ENCODE measurements at regions not wholly inside any gene's neighbourhood (a gene's known extent, or its start where the extent isn't known, plus 50 kb on each side); places are given as distances from the start of the nearest gene placed in this dataset.

DNA sequence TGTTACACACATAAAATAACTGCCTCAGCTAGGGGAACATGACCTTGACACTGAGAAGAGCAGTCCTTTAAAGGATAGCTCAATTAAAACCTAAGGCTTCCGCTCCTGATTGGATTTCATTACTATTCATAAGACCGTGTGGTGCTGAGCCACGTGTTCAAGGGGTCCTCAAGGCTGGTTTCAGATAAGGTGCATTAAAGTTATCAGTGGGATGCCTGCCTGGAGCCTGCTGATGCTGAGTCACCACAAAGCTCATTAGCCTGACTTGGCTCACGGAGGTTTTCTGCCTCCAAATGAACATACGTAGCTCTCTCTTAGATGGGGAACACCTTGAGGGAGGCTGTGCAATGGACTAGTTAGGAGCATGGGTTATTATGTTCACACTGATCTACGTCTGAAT is 518.9 kb downstream of the TDRD15 start:
- H4K20me1 ChIP-seq (ENCODE audit: control insufficient read depth, insufficient read depth, low read depth, low read length) = no peaks in the 10 kb centered on the region
- no peaks in the 10 kb centered on the region for H3K79me2 ChIP-seq (ENCODE audit: control insufficient read depth, low read length)
- H3K36me3 ChIP-seq (ENCODE audit: control insufficient read depth, low read length) = no peaks in the 10 kb centered on the region
- no peak for TF ChIP-seq EZH2phosphoT487 (IDR thresholded peaks at IDR 0.05; ENCODE audit: borderline replicate concordance, low read length)
- TF ChIP-seq, protein P1, sequence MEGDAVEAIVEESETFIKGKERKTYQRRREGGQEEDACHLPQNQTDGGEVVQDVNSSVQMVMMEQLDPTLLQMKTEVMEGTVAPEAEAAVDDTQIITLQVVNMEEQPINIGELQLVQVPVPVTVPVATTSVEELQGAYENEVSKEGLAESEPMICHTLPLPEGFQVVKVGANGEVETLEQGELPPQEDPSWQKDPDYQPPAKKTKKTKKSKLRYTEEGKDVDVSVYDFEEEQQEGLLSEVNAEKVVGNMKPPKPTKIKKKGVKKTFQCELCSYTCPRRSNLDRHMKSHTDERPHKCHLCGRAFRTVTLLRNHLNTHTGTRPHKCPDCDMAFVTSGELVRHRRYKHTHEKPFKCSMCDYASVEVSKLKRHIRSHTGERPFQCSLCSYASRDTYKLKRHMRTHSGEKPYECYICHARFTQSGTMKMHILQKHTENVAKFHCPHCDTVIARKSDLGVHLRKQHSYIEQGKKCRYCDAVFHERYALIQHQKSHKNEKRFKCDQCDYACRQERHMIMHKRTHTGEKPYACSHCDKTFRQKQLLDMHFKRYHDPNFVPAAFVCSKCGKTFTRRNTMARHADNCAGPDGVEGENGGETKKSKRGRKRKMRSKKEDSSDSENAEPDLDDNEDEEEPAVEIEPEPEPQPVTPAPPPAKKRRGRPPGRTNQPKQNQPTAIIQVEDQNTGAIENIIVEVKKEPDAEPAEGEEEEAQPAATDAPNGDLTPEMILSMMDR (IDR thresholded peaks at IDR 0.05; ENCODE audit: low read depth, low read length, poor library complexity, severe bottlenecking) = no peak
- no peak overlapping the region for H3K27ac ChIP-seq (ENCODE audit: low read depth, low read length)
- no peaks in the 10 kb centered on the region for H3K9me2 ChIP-seq (replicated peaks; ENCODE audit: control insufficient read depth, low read length)
- no peak overlapping the region for H3K4me2 ChIP-seq (ENCODE audit: low read length)
- H3K27me3 ChIP-seq (ENCODE audit: control insufficient read depth, low read length) = no peaks in the 10 kb centered on the region
- no peak overlapping the region for H3K4me3 ChIP-seq (ENCODE audit: low read length)
- H3K4me1 ChIP-seq (ENCODE audit: control insufficient read depth, low read length) = no peaks in the 10 kb centered on the region
- no peaks in the 10 kb centered on the region for H3F3A ChIP-seq (ENCODE audit: control insufficient read depth, insufficient read depth)
- H3K9me3 ChIP-seq (ENCODE audit: control insufficient read depth, insufficient read depth, low read length) = no peaks in the 10 kb centered on the region

DNA sequence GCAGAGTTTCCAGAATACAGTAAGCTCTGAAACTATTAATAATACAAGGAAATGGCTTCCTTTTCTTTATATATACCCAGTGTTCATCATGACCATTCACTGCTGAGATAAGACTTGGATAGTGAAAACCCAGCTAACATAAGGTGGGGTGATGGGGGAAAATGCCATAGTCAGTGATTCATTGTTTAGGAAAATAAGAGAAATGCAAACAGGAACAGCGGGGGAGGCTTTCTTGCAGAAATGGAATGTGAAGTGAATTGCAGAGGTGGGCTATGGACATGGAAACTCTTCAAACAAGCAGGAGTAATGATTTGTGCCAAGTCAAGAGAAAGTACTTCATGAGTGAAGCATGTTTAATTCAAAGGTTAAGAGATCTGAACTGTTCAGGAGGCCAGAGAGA is 519.4 kb downstream of the TDRD15 start:
- TF ChIP-seq, protein P1 (IDR thresholded peaks at IDR 0.05; ENCODE audit: low read depth, low read length, poor library complexity, severe bottlenecking) = no peak
- no peak for TF ChIP-seq EZH2phosphoT487 (IDR thresholded peaks at IDR 0.05; ENCODE audit: borderline replicate concordance, low read length)
- no peaks in the 10 kb centered on the region for H4K20me1 ChIP-seq (ENCODE audit: control insufficient read depth, insufficient read depth, low read depth, low read length)
- H3K36me3 ChIP-seq (ENCODE audit: control insufficient read depth, low read length) = no peaks in the 10 kb centered on the region
- no peaks in the 10 kb centered on the region for H3K27me3 ChIP-seq (ENCODE audit: control insufficient read depth, low read length)
- no peaks in the 10 kb centered on the region for H3K9me2 ChIP-seq (replicated peaks; ENCODE audit: control insufficient read depth, low read length)
- no peak overlapping the region for H3K4me3 ChIP-seq (ENCODE audit: low read length)
- H3F3A ChIP-seq (ENCODE audit: control insufficient read depth, insufficient read depth) = no peaks in the 10 kb centered on the region
- no peaks in the 10 kb centered on the region for H3K4me1 ChIP-seq (ENCODE audit: control insufficient read depth, low read length)
- no peaks in the 10 kb centered on the region for H3K79me2 ChIP-seq (ENCODE audit: control insufficient read depth, low read length)
- H3K27ac ChIP-seq (ENCODE audit: low read depth, low read length) = no peak overlapping the region
- no peaks in the 10 kb centered on the region for H3K9me3 ChIP-seq (ENCODE audit: control insufficient read depth, insufficient read depth, low read length)
- no peak overlapping the region for H3K4me2 ChIP-seq (ENCODE audit: low read length)

DNA sequence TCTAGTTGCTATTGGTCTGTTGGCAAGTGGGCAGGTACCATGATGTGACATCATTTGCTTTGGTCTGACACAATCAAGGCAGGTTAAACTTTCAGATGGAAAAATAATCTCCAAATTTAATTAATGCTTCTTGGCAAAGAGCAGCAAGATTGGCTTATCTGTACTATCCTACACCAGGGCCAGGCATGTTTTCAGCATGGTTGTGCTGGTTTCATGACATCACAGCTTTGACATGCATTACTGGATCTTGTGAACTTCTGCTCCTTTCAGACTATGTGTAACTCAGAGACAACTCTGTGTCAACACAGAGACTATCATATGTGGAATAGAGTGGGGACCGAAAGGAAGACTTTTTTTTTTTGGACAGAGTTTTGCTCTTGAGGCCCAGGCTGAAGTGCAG is 520.5 kb downstream of the TDRD15 start:
- H3K4me2 ChIP-seq (ENCODE audit: low read length) = no peak overlapping the region
- H3K79me2 ChIP-seq (ENCODE audit: control insufficient read depth, low read length) = no peaks in the 10 kb centered on the region
- no peak overlapping the region for H3K4me3 ChIP-seq (ENCODE audit: low read length)
- H3K27ac ChIP-seq (ENCODE audit: low read depth, low read length) = no peak overlapping the region
- no peaks in the 10 kb centered on the region for H3K9me3 ChIP-seq (ENCODE audit: control insufficient read depth, insufficient read depth, low read length)
- H4K20me1 ChIP-seq (ENCODE audit: control insufficient read depth, insufficient read depth, low read depth, low read length) = no peaks in the 10 kb centered on the region
- no peaks in the 10 kb centered on the region for H3K4me1 ChIP-seq (ENCODE audit: control insufficient read depth, low read length)
- no peaks in the 10 kb centered on the region for H3K27me3 ChIP-seq (ENCODE audit: control insufficient read depth, low read length)
- H3F3A ChIP-seq (ENCODE audit: control insufficient read depth, insufficient read depth) = no peaks in the 10 kb centered on the region
- TF ChIP-seq, protein P1 (IDR thresholded peaks at IDR 0.05; ENCODE audit: low read depth, low read length, poor library complexity, severe bottlenecking) = no peak
- TF ChIP-seq EZH2phosphoT487 (IDR thresholded peaks at IDR 0.05; ENCODE audit: borderline replicate concordance, low read length) = no peak
- H3K9me2 ChIP-seq (replicated peaks; ENCODE audit: control insufficient read depth, low read length) = no peaks in the 10 kb centered on the region
- no peaks in the 10 kb centered on the region for H3K36me3 ChIP-seq (ENCODE audit: control insufficient read depth, low read length)

DNA sequence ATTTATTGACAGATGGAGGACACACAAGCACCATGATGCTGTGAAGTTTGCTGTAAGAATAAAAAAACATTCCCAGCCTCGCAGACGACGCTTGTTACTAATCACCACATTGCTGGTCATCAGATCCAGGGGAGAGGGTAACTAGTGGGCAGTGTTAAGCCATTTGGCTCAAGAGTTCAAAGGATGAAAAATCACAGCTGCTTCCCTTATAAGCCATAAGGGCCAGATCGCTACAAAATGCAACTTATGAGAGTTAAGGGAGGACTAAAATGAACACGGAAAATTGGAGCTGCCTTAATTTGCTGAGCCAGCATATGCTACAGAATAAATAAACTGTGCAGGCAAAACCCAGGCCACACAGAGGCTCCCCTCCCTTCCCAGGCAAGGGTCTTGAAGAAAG is 522.6 kb downstream of the TDRD15 start:
- no peaks in the 10 kb centered on the region for H3F3A ChIP-seq (ENCODE audit: control insufficient read depth, insufficient read depth)
- no peak overlapping the region for H3K4me3 ChIP-seq (ENCODE audit: low read length)
- no peaks in the 10 kb centered on the region for H3K9me3 ChIP-seq (ENCODE audit: control insufficient read depth, insufficient read depth, low read length)
- no peaks in the 10 kb centered on the region for H3K27me3 ChIP-seq (ENCODE audit: control insufficient read depth, low read length)
- no peak overlapping the region for H3K27ac ChIP-seq (ENCODE audit: low read depth, low read length)
- no peaks in the 10 kb centered on the region for H3K9me2 ChIP-seq (replicated peaks; ENCODE audit: control insufficient read depth, low read length)
- H3K79me2 ChIP-seq (ENCODE audit: control insufficient read depth, low read length) = no peaks in the 10 kb centered on the region
- TF ChIP-seq, protein P1 (IDR thresholded peaks at IDR 0.05; ENCODE audit: low read depth, low read length, poor library complexity, severe bottlenecking) = no peak
- TF ChIP-seq EZH2phosphoT487 (IDR thresholded peaks at IDR 0.05; ENCODE audit: borderline replicate concordance, low read length) = no peak
- no peaks in the 10 kb centered on the region for H3K4me1 ChIP-seq (ENCODE audit: control insufficient read depth, low read length)
- H3K36me3 ChIP-seq (ENCODE audit: control insufficient read depth, low read length) = no peaks in the 10 kb centered on the region
- no peak overlapping the region for H3K4me2 ChIP-seq (ENCODE audit: low read length)
- H4K20me1 ChIP-seq (ENCODE audit: control insufficient read depth, insufficient read depth, low read depth, low read length) = no peaks in the 10 kb centered on the region
